H1 (cell line): ENCODE measurements at regions not wholly inside any gene's neighbourhood (a gene's known extent, or its start where the extent isn't known, plus 50 kb on each side); places are given as distances from the start of the nearest gene placed in this dataset.

Source experiments
- CTCF ChIA-PET: fragments of 300-600 bp; sonication (Branson Sonifier 250); formaldehyde crosslinking; loops from one replicate; lab custom pipeline; 2021; ENCODE audit not compliant: partially characterized antibody; lab: Charles Lee
- POLR2A ChIA-PET: fragments of 300-600 bp; sonication (Branson Sonifier 250); formaldehyde crosslinking; loops from one replicate; lab custom pipeline; 2021; ENCODE audit warnings: inconsistent platforms; ENCODE audit not compliant: partially characterized antibody; lab: Charles Lee
- DNase-seq, 2 experiments: peaks; one replicate each; pipeline versions ENCODE4 v3.0.0 to v3.0.0-alpha.2; 2010 to 2022; ENCODE audit warnings: low spot score in 2 of 2, low read depth in 1 of 2, mixed read lengths in 1 of 2
- FAIRE-seq: peaks from 2 replicates; lab custom pipeline; 2011; peaks lifted over from hg19 to GRCh38; lab: Jason Lieb, UNC
- H2AFZ ChIP-seq: 2 replicates; pipeline ENCODE4 v1.8.1; 2012; ENCODE audit warnings: low read length, inconsistent platforms
- H2AK5ac ChIP-seq: 2 replicates; pipeline ENCODE4 v1.6.1; 2013; ENCODE audit warnings: low read depth, low read length
- H2BK120ac ChIP-seq: replicated peaks from 2 replicates; pipeline ENCODE3; 2013; ENCODE audit warnings: low read depth, low read length, inconsistent platforms
- H2BK12ac ChIP-seq: 2 replicates; pipeline ENCODE4 v1.6.1; 2013; ENCODE audit warnings: low read depth, low read length
- H2BK15ac ChIP-seq: 2 replicates; pipeline ENCODE4 v1.6.1; 2013; ENCODE audit warnings: low read length
- H2BK20ac ChIP-seq: 2 replicates; pipeline ENCODE4 v1.6.1; 2013; ENCODE audit warnings: low read length
- H2BK5ac ChIP-seq: 2 replicates; pipeline ENCODE4 v1.6.1; 2013; ENCODE audit warnings: low read depth, low read length
- H3K14ac ChIP-seq: 2 replicates; pipeline ENCODE4 v1.6.1; 2013; ENCODE audit warnings: inconsistent platforms; ENCODE audit not compliant: insufficient read length
- H3K18ac ChIP-seq: 2 replicates; pipeline ENCODE4 v1.6.1; 2013; ENCODE audit warnings: low read length; ENCODE audit errors: extremely low read depth
- H3K23ac ChIP-seq: 2 replicates; pipeline ENCODE4 v1.6.1; 2013; ENCODE audit warnings: inconsistent platforms; ENCODE audit not compliant: insufficient read length
- H3K23me2 ChIP-seq: 2 replicates; pipeline ENCODE4 v1.6.1; 2013; ENCODE audit warnings: low read depth, low read length
- H3K27ac ChIP-seq: 2 replicates; pipeline ENCODE4 v1.6.1; 2011; ENCODE audit warnings: low read depth, low read length, inconsistent platforms
- H3K27me3 ChIP-seq, 4 experiments: replicated peaks in 1 of 4; 1 replicate in 1 of 4; 2 replicates in 3 of 4; pipeline versions ENCODE4 v1.6.1 to v1.8.1; 2011 to 2013; ENCODE audit warnings: low read length in 3 of 4, mild to moderate bottlenecking in 3 of 4, inconsistent platforms in 2 of 4, mixed read lengths in 2 of 4, moderate library complexity in 1 of 4; ENCODE audit not compliant: control insufficient read depth in 3 of 4, insufficient read depth in 3 of 4; ENCODE audit errors: extremely low read depth in 1 of 4
- H3K36me3 ChIP-seq, 4 experiments: 2 replicates each; pipeline versions ENCODE4 v1.6.1 to v1.8.1; 2011 to 2013; ENCODE audit warnings: mild to moderate bottlenecking in 4 of 4, low read length in 3 of 4, moderate library complexity in 2 of 4, control low read depth in 1 of 4, inconsistent platforms in 1 of 4; ENCODE audit not compliant: insufficient read depth in 4 of 4, control insufficient read depth in 2 of 4
- H3K4ac ChIP-seq: replicated peaks from 2 replicates; pipeline ENCODE3; 2013; ENCODE audit warnings: low read length, low read depth, mixed read lengths, inconsistent platforms; ENCODE audit not compliant: insufficient read length
- H3K4me1 ChIP-seq, 4 experiments: replicated peaks in 1 of 4; 1 replicate in 1 of 4; 2 replicates in 3 of 4; pipeline versions ENCODE4 v1.6.1 to v1.8.1; 2011 to 2013; ENCODE audit warnings: low read length in 3 of 4, inconsistent platforms in 2 of 4, mixed read lengths in 1 of 4; ENCODE audit not compliant: insufficient read depth in 4 of 4, control insufficient read depth in 3 of 4
- H3K4me2 ChIP-seq, 2 experiments: 2 replicates each; pipeline versions ENCODE4 v1.6.1 to v1.8.1; 2011 to 2013; ENCODE audit warnings: low read depth in 2 of 2, low read length in 2 of 2, control low read depth in 1 of 2, inconsistent platforms in 1 of 2, mild to moderate bottlenecking in 1 of 2; ENCODE audit not compliant: insufficient read depth in 1 of 2
- H3K4me3 ChIP-seq, 4 experiments: fragments of 200-600, 300-600 bp in 1 of 4; sonication (generic), shearing (Covaris generic), sonication (Bioruptor Twin) in 1 of 4; 2 replicates each; pipeline versions ENCODE4 v1.5.1 to v1.8.1; 2011 to 2016; ENCODE audit warnings: low read length in 4 of 4, low read depth in 3 of 4, control low read depth in 2 of 4, inconsistent platforms in 2 of 4, mild to moderate bottlenecking in 2 of 4, mixed read lengths in 1 of 4, moderate library complexity in 1 of 4; ENCODE audit not compliant: insufficient read depth in 2 of 4; ENCODE audit errors: extremely low read depth in 1 of 4
- H3K56ac ChIP-seq: replicated peaks from 2 replicates; pipeline ENCODE3; 2013; ENCODE audit warnings: low read depth, mild to moderate bottlenecking, mixed read lengths, low read length, inconsistent platforms; ENCODE audit not compliant: insufficient read length
- H3K79me1 ChIP-seq: 2 replicates; pipeline ENCODE4 v1.6.1; 2013; ENCODE audit warnings: low read depth, low read length, control low read depth
- H3K79me2 ChIP-seq, 2 experiments: 2 replicates each; pipeline versions ENCODE4 v1.6.1 to v1.8.1; 2012 to 2013; ENCODE audit warnings: low read length in 2 of 2, mild to moderate bottlenecking in 2 of 2, inconsistent platforms in 1 of 2; ENCODE audit not compliant: insufficient read depth in 2 of 2, control insufficient read depth in 1 of 2
- H3K9ac ChIP-seq, 4 experiments: replicated peaks in 1 of 4; 1 replicate in 1 of 4; 2 replicates in 3 of 4; pipeline versions ENCODE4 v1.6.1 to v1.8.1; 2011 to 2013; ENCODE audit warnings: low read depth in 3 of 4, low read length in 3 of 4, control low read depth in 2 of 4, mild to moderate bottlenecking in 2 of 4, moderate library complexity in 2 of 4, inconsistent platforms in 1 of 4; ENCODE audit errors: extremely low read depth in 1 of 4
- H3K9me3 ChIP-seq, 2 experiments: 2 replicates each; pipeline versions ENCODE4 v1.6.1 to v1.8.1; 2012 to 2013; ENCODE audit warnings: mild to moderate bottlenecking in 2 of 2, moderate library complexity in 2 of 2, control low read depth in 1 of 2, inconsistent platforms in 1 of 2, low read depth in 1 of 2, low read length in 1 of 2, mixed read lengths in 1 of 2; ENCODE audit not compliant: insufficient read depth in 2 of 2
- H4K20me1 ChIP-seq, 2 experiments: replicated peaks in 1 of 2; 2 replicates each; pipeline versions ENCODE3 to v1.8.1; 2011 to 2013; ENCODE audit warnings: inconsistent platforms in 2 of 2, low read length in 2 of 2, mild to moderate bottlenecking in 1 of 2; ENCODE audit not compliant: insufficient read depth in 2 of 2, control insufficient read depth in 1 of 2
- H4K5ac ChIP-seq: 2 replicates; pipeline ENCODE4 v1.6.1; 2013; ENCODE audit warnings: low read length, low read depth, mixed read lengths, inconsistent platforms; ENCODE audit not compliant: insufficient read length
- H4K8ac ChIP-seq: 2 replicates; pipeline ENCODE4 v1.8.0; 2013; ENCODE audit warnings: mild to moderate bottlenecking, moderate library complexity, low read length, inconsistent platforms; ENCODE audit not compliant: insufficient read depth; ENCODE audit errors: extremely low read depth
- H4K91ac ChIP-seq: replicated peaks from 2 replicates; pipeline ENCODE3; 2013; ENCODE audit warnings: low read length, mixed read lengths, inconsistent platforms; ENCODE audit not compliant: insufficient read length
- CHD2 ChIP-seq: IDR thresholded peaks from 2 replicates; pipeline ENCODE4 v1.6.1; 2012; ENCODE audit warnings: low read length, improper control_type of control experiment
- CTCF ChIP-seq, 3 experiments: IDR thresholded peaks; 1 replicate in 2 of 3; 2 replicates in 1 of 3; pipeline versions ENCODE4 v1.5.1 to v1.6.1; 2011; ENCODE audit warnings: low read length in 3 of 3, mild to moderate bottlenecking in 3 of 3, inconsistent platforms in 2 of 3, low read depth in 1 of 3, moderate library complexity in 1 of 3; ENCODE audit not compliant: insufficient read depth in 1 of 3; ENCODE audit errors: control extremely low read depth in 1 of 3
- MAFK ChIP-seq: IDR thresholded peaks from 2 replicates; pipeline ENCODE4 v1.6.1; 2012; ENCODE audit warnings: low read depth, mild to moderate bottlenecking, improper control_type of control experiment, low read length
- SAP30 ChIP-seq: fragments of 300-600 bp; sonication (generic); IDR thresholded peaks from 2 replicates; pipeline ENCODE4 v1.7.1; 2012; ENCODE audit warnings: low read length, moderate library complexity, mild to moderate bottlenecking, inconsistent platforms; ENCODE audit not compliant: insufficient read depth, insufficient replicate concordance
- WGBS, 2 experiments: shearing (Covaris generic) in 1 of 2; methylation state at CpG; one replicate each; pipeline versions ENCODE4 v1.1.6 to v1.1.7; 2013 to 2015; ENCODE audit warnings: low lambda C conversion rate in 2 of 2, mixed read lengths in 2 of 2, inconsistent platforms in 1 of 2, low coverage in 1 of 2, missing lambda C conversion rate in 1 of 2; ENCODE audit not compliant: insufficient replicate concordance in 2 of 2, insufficient coverage in 1 of 2, insufficient read length in 1 of 2; ENCODE audit errors: extremely low coverage in 1 of 2, missing lambda C conversion rate in 1 of 2; 5-methylcytosine and 5-hydroxymethylcytosine counted together

- H3K4me2 ChIP-seq = no peak overlapping the region
- no peak overlapping the region for H2AK5ac ChIP-seq
- no peaks in the 10 kb centered on the region for H3K79me1 ChIP-seq
- no peak overlapping the region for H2BK15ac ChIP-seq
- 93% methylated on average over 4 of the region's 4 CpGs; no CpG with 5 or more reads in 1 of the 2 experiments for WGBS, 2 experiments
- no peaks in the 10 kb centered on the region for H3K79me2 ChIP-seq
- H3K14ac ChIP-seq = no peak overlapping the region
- H3K9me3 ChIP-seq = no peaks in the 10 kb centered on the region
- H4K20me1 ChIP-seq = no peaks in the 10 kb centered on the region
- H3K23ac ChIP-seq = no peak overlapping the region
- no peak overlapping the region for H2BK12ac ChIP-seq
- H3K56ac ChIP-seq = no peak overlapping the region
- no peak overlapping the region for H2BK20ac ChIP-seq
- H3K27ac ChIP-seq = no peak overlapping the region
- no peaks in the 10 kb centered on the region for H3K4me1 ChIP-seq
- ChIA-PET CTCF (no interaction called here), POLR2A (no interaction called here)
- H4K5ac ChIP-seq = no peak overlapping the region
- no peaks in the 10 kb centered on the region for H3K27me3 ChIP-seq
- DNase-seq = no peak
- H3K36me3 ChIP-seq = no peaks in the 10 kb centered on the region
- no peaks in the 10 kb centered on the region for H3K23me2 ChIP-seq
- H2BK5ac ChIP-seq = no peak overlapping the region
- no peak overlapping the region for H4K91ac ChIP-seq
- H4K8ac ChIP-seq = no peak overlapping the region
- no peak overlapping the region for H3K4me3 ChIP-seq
- H3K4ac ChIP-seq = no peak overlapping the region
- no peak overlapping the region for H2BK120ac ChIP-seq
- H2AFZ ChIP-seq = no peak overlapping the region
- TF ChIP-seq SAP30 (no peak), CHD2 (no peak), MAFK (peak; percentile 56; the same call in 1 of the 2 replicates), CTCF (IDR thresholded peaks at IDR 0.05; ENCODE audit: control extremely low read depth in 1 of 3, insufficient read depth in 1 of 3, low read depth in 1 of 3, low read length in 3 of 3) (no peak)
- TF ChIP-seq, all 59 proteins: peak for 1
- H3K9ac ChIP-seq = no peak overlapping the region
- FAIRE-seq = no peak
- H3K18ac ChIP-seq = no peak overlapping the region
These were observed 392.1 kb downstream of the DTWD2 start for GRCh38 chr5:118596255-118596654.
